Esophagus (tissue), 2 donors: ENCODE measurements at regions not wholly inside any gene's neighbourhood (a gene's known extent, or its start where the extent isn't known, plus 50 kb on each side); places are given as distances from the start of the nearest gene placed in this dataset.

Experiments used
- H3K27ac ChIP-seq, 2 donors: one replicate each; pipeline ENCODE4 v1.5.1; 2013; ENCODE audit warnings: low read depth in 2 of 2, mild to moderate bottlenecking in 2 of 2, inconsistent platforms in 1 of 2, low read length in 1 of 2, moderate library complexity in 1 of 2
- H3K27me3 ChIP-seq, 2 donors: one replicate each; pipeline ENCODE4 v1.6.1; 2013; ENCODE audit warnings: low read length in 2 of 2, control low read depth in 1 of 2, mild to moderate bottlenecking in 1 of 2; ENCODE audit not compliant: insufficient read depth in 2 of 2, control insufficient read depth in 1 of 2
- H3K36me3 ChIP-seq, 2 donors: one replicate each; pipeline ENCODE4 v1.6.1; 2013; ENCODE audit warnings: low read length in 1 of 2; ENCODE audit not compliant: control insufficient read depth in 2 of 2, insufficient read depth in 2 of 2
- H3K4me1 ChIP-seq, 2 donors: one replicate each; pipeline ENCODE4 v1.6.1; 2013; ENCODE audit warnings: low read length in 1 of 2; ENCODE audit not compliant: control insufficient read depth in 2 of 2, insufficient read depth in 2 of 2
- H3K4me3 ChIP-seq, 2 donors: one replicate each; pipeline ENCODE4 v1.5.1; 2013; ENCODE audit warnings: low read length in 2 of 2, mild to moderate bottlenecking in 2 of 2, low read depth in 1 of 2, moderate library complexity in 1 of 2
- H3K9me3 ChIP-seq, 2 donors: one replicate each; pipeline ENCODE4 v1.6.1; 2013; ENCODE audit warnings: mild to moderate bottlenecking in 2 of 2, low read depth in 1 of 2, low read length in 1 of 2, moderate library complexity in 1 of 2; ENCODE audit not compliant: control insufficient read depth in 2 of 2, insufficient read depth in 1 of 2
- WGBS, 2 donors: extraction: QIAGEN DNeasy Blood & Tissue Kit; methylation state at CpG; one replicate each; pipeline ENCODE4 v1.1.7; 2013; 5-methylcytosine and 5-hydroxymethylcytosine counted together
- donor health status: healthy with polysubstance abuse.
- donor health status: Bipolar disorder and iron deficiency.

- no peak overlapping the region for H3K4me3 ChIP-seq
- H3K27ac ChIP-seq = no peak overlapping the region
- H3K4me1 ChIP-seq = peaks cover 0 to 2% of the 10 kb centered on the region in 2 donors
- whole genome bisulfite sequencing, 2 donors = 53 to 63% methylated on average over 14 of the region's 14 CpGs
- H3K9me3 ChIP-seq = no peaks in the 10 kb centered on the region
- H3K27me3 ChIP-seq = no peaks in the 10 kb centered on the region
- no peaks in the 10 kb centered on the region for H3K36me3 ChIP-seq
Observed at GRCh38 chr5:2683720-2684119, 67.8 kb downstream of the IRX2 start.

DNA sequence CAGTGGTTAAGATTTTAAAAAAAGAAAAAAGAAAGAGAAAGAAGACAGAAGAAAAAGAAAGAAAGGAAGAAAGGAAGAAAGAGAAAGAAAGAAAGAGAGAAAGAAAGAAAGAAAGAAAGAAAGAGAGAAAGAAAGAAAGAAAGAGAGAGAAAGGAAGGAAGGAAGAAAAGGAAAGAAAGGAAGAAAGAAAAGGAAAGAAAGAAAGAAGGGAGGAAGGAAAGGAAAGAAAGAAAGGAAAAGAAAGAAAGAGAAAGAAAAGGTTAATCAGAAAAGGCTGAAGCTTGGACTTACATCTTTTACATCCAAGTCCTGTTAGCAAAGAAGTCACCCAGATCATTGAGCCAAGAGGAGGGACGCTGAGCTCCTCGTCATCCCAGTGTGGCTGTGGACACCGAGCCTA, 70.0 kb downstream of the IRX2 start:
- Histone ChIP-seq H3K27ac (no peak overlapping the region), H3K9me3 (no peaks in the 10 kb centered on the region), H3K4me1 (peaks cover 0 to 2% of the 10 kb centered on the region in 2 donors), H3K27me3 (no peaks in the 10 kb centered on the region), H3K4me3 (no peak overlapping the region), H3K36me3 (no peaks in the 10 kb centered on the region)
- 89% methylated on average over 3 of the region's 3 CpGs for WGBS, 2 donors

DNA sequence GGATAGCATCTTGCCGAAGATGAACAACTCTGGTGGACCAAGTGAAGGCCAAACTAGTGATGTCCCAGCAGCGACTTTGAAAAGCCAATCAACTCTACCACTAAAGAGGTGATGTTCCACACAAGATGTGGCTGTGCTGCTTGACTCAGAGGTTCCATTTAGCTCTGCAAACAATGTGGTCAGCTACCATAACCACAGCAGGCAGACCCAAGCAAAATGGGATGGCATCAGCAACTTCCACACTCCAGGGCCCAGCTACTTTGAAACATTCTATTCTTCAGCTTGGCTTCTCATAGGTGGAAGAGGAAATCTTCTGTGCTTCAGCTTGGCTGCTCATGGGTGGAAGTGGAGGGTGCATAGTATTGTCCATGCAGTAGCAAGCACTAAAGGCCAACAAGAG, 70.5 kb downstream of the IRX2 start:
- Histone ChIP-seq H3K4me3 (no peak overlapping the region), H3K4me1 (peaks cover 0 to 2% of the 10 kb centered on the region in 2 donors), H3K36me3 (no peaks in the 10 kb centered on the region), H3K27me3 (no peaks in the 10 kb centered on the region), H3K9me3 (no peaks in the 10 kb centered on the region), H3K27ac (no peak overlapping the region)
- WGBS, 2 donors = 81 to 86% methylated on average over 2 of the region's 2 CpGs

DNA sequence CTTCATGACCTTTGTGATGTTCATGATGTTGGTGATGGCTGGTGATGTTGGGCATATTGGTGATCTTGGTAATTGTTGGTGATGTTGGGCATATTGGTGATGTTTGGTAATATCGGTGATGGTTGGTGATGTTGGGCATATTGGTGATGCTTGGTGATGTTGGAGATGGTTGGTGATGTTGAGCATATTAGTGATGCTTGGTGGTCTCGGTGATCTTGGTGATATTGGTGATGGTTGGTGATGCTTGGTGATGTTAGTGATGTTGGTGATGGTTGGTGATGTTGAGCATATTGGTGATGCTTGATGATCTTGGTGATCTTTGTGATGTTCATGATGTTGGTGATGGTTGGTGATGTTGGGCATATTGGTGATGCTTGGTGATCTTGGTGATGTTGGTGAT, 73.8 kb downstream of the IRX2 start:
- H3K9me3 ChIP-seq = no peaks in the 10 kb centered on the region
- WGBS, 2 donors = 84 to 87% methylated on average over 2 of the region's 2 CpGs
- no peaks in the 10 kb centered on the region for H3K27me3 ChIP-seq
- no peak overlapping the region for H3K4me3 ChIP-seq
- H3K36me3 ChIP-seq = no peaks in the 10 kb centered on the region
- H3K27ac ChIP-seq = no peak overlapping the region
- H3K4me1 ChIP-seq = no peaks in the 10 kb centered on the region

DNA sequence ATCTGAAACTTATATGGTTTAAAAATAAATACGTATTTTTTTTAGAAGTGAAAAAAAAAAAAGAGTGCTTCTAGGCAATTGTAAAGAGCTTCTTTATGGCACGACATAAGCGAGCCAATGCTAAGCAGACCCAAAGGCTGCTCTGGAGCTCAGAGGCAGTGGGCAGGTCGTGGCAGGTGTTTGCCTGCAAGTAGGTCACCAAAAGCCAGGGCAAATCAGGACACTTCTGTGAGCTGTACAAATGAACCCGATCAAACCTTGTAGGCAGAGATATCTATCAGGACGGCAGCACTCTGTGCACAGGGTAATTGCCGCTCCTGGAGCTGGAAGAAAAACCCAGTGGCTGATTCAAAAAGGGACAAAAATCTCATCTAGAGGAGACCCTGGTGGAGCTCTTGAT, 75.9 kb downstream of the IRX2 start:
- no peaks in the 10 kb centered on the region for H3K9me3 ChIP-seq
- 54 to 59% methylated on average over 7 of the region's 7 CpGs for WGBS, 2 donors
- no peaks in the 10 kb centered on the region for H3K4me1 ChIP-seq
- H3K27me3 ChIP-seq = no peaks in the 10 kb centered on the region
- no peaks in the 10 kb centered on the region for H3K36me3 ChIP-seq
- H3K27ac ChIP-seq = no peak overlapping the region
- H3K4me3 ChIP-seq = no peak overlapping the region

- H3K9me3 ChIP-seq = no peaks in the 10 kb centered on the region
- no peaks in the 10 kb centered on the region for H3K36me3 ChIP-seq
- 72 to 78% methylated on average over 3 of the region's 3 CpGs for WGBS, 2 donors
- no peaks in the 10 kb centered on the region for H3K4me1 ChIP-seq
- no peak overlapping the region for H3K4me3 ChIP-seq
- no peaks in the 10 kb centered on the region for H3K27me3 ChIP-seq
- no peak overlapping the region for H3K27ac ChIP-seq
Observed at GRCh38 chr5:2674456-2674855, 77.0 kb downstream of the IRX2 start.

DNA sequence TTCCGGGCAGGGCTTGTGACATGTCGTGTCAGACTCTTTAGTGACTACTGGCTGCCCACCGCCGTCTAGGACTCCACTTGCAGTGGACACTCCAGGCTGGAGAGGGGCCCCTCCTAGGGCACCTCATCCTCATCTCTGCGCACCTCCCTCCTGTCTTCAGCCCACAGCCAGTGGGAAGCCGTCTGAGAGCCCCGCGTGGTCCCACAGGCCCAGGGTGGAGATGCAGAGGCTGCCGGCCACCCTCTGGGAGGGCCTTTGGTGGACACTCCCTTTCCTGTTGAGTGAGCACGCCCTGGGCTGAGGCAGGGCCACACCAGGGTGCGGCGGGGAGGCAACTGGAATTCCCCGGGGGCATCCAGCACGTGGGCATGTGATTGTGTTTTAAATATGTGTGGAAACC, 80.5 kb downstream of the IRX2 start:
- WGBS, 2 donors = 63 to 73% methylated on average over 14 of the region's 14 CpGs
- H3K36me3 ChIP-seq = no peaks in the 10 kb centered on the region
- H3K27me3 ChIP-seq = no peaks in the 10 kb centered on the region
- H3K4me1 ChIP-seq = no peaks in the 10 kb centered on the region
- no peak overlapping the region for H3K27ac ChIP-seq
- H3K9me3 ChIP-seq = no peaks in the 10 kb centered on the region
- no peak overlapping the region for H3K4me3 ChIP-seq

DNA sequence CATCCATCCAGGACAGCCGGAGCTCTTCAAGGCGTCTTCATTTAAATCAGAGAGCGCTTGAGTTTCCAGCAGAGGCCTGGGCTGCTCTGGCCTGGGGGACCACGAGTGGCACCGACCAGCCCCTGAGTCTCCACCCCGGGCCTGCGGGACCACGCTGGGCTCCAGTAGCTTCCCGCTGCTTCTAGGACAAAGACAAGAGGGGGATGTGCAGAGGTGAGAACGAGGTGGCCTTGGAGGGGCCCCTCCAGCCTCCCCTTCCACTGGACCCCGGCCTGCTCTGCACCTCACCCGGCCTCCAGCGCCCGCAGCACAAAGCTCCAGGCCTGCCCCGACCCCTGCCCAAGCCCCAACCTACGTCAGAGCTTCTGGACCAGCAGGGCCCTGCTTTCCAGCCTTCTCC, 81.6 kb downstream of the IRX2 start:
- Histone ChIP-seq H3K27ac (no peak overlapping the region), H3K36me3 (no peaks in the 10 kb centered on the region)
- WGBS, 2 donors = 81 to 82% methylated on average over 13 to 16 of the region's 16 CpGs

GRCh38 chr5:2669259-2669658, 82.2 kb downstream of the IRX2 start:
- H3K4me1 ChIP-seq = no peaks in the 10 kb centered on the region
- no peak overlapping the region for H3K27ac ChIP-seq
- H3K9me3 ChIP-seq = no peaks in the 10 kb centered on the region
- H3K36me3 ChIP-seq = no peaks in the 10 kb centered on the region
- 81 to 93% methylated on average over 4 of the region's 4 CpGs for WGBS, 2 donors
- no peak overlapping the region for H3K4me3 ChIP-seq
- H3K27me3 ChIP-seq = no peaks in the 10 kb centered on the region

More for the DNA sequence above, 81.6 kb downstream of the IRX2 start:
- Histone ChIP-seq H3K9me3 (no peaks in the 10 kb centered on the region), H3K4me1 (no peaks in the 10 kb centered on the region), H3K4me3 (no peak overlapping the region), H3K27me3 (no peaks in the 10 kb centered on the region)

- Histone ChIP-seq H3K27me3 (peaks cover 0 to 2% of the 10 kb centered on the region in 2 donors), H3K4me3 (no peak overlapping the region), H3K36me3 (no peaks in the 10 kb centered on the region), H3K9me3 (no peaks in the 10 kb centered on the region), H3K4me1 (no peaks in the 10 kb centered on the region), H3K27ac (no peak overlapping the region)
- WGBS, 2 donors = 27 to 41% methylated on average over 11 of the region's 11 CpGs
Observed at GRCh38 chr5:2666081-2666480, 85.4 kb downstream of the IRX2 start.
